ENCODE measurements at regions not wholly inside any gene's neighbourhood (a gene's known extent, or its start where the extent isn't known, plus 50 kb on each side); places are given as distances from the start of the nearest gene placed in this dataset.

GRCh38 chr13:67752759-67753158 is 522.6 kb upstream of the PCDH9 start:
- no peak for DNase-seq (ENCODE audit: extremely low read depth, low read depth)
- TF ChIP-seq CTCF (IDR thresholded peaks at IDR 0.05; ENCODE audit: low read depth, low read length), result no peak

- no peak for TF ChIP-seq CTCF (IDR thresholded peaks at IDR 0.05; ENCODE audit: low read depth, low read length)
- DNase-seq (ENCODE audit: extremely low read depth, low read depth), result no peak
These were observed 512.3 kb upstream of the PCDH9 start for GRCh38 chr13:67742478-67742877.

- no peak for TF ChIP-seq CTCF (IDR thresholded peaks at IDR 0.05; ENCODE audit: low read depth, low read length)
- DNase-seq (ENCODE audit: extremely low read depth, low read depth), result no peak
These were observed 510.9 kb upstream of the PCDH9 start for GRCh38 chr13:67740871-67741535.

- DNase-seq (ENCODE audit: extremely low read depth, low read depth), result no peak
- TF ChIP-seq CTCF (IDR thresholded peaks at IDR 0.05; ENCODE audit: low read depth, low read length), result no peak
These were observed 506.7 kb upstream of the PCDH9 start for GRCh38 chr13:67736646-67737420.

- no peak for TF ChIP-seq CTCF (IDR thresholded peaks at IDR 0.05; ENCODE audit: low read depth, low read length)
- no peak for DNase-seq (ENCODE audit: extremely low read depth, low read depth)
These were observed 505.5 kb upstream of the PCDH9 start for GRCh38 chr13:67735651-67736050.

GRCh38 chr13:67726979-67727378 is 496.8 kb upstream of the PCDH9 start:
- DNase-seq (ENCODE audit: extremely low read depth, low read depth), result no peak
- no peak for TF ChIP-seq CTCF (IDR thresholded peaks at IDR 0.05; ENCODE audit: low read depth, low read length)

GRCh38 chr13:67725999-67726398 is 495.9 kb upstream of the PCDH9 start:
- no peak for DNase-seq (ENCODE audit: extremely low read depth, low read depth)
- no peak for TF ChIP-seq CTCF (IDR thresholded peaks at IDR 0.05; ENCODE audit: low read depth, low read length)
